Spleen (tissue), 11 donors: ENCODE measurements at regions not wholly inside any gene's neighbourhood (a gene's known extent, or its start where the extent isn't known, plus 50 kb on each side); places are given as distances from the start of the nearest gene placed in this dataset.

ENCODE experiments used
- DNase-seq: peaks from one replicate; pipeline ENCODE4 v3.0.0-alpha.2; 2020
- H3K27ac ChIP-seq, 8 donors: fragments of 200-600 bp; sonication (generic) in 7 of 8; 1 replicate in 4 of 8; 2 replicates in 4 of 8; pipeline versions ENCODE4 v1.5.0 to v1.8.0; 2016 to 2021; ENCODE audit warnings: inconsistent platforms in 4 of 8, mild to moderate bottlenecking in 4 of 8, moderate library complexity in 1 of 8
- H3K27me3 ChIP-seq, 7 donors: fragments of 200-600 bp; sonication (generic) in 6 of 7; replicated peaks in 1 of 7; 1 replicate in 4 of 7; 2 replicates in 3 of 7; pipeline versions ENCODE4 v1.5.0 to v1.8.0; 2016 to 2021; ENCODE audit warnings: inconsistent platforms in 3 of 7, mild to moderate bottlenecking in 1 of 7
- H3K36me3 ChIP-seq, 6 donors: fragments of 200-600 bp; sonication (generic) in 5 of 6; 1 replicate in 4 of 6; 2 replicates in 2 of 6; pipeline versions ENCODE4 v1.5.0 to v1.8.0; 2016 to 2021; ENCODE audit warnings: inconsistent platforms in 2 of 6
- H3K4me1 ChIP-seq, 6 donors: fragments of 200-600 bp; sonication (generic) in 5 of 6; 1 replicate in 3 of 6; 2 replicates in 3 of 6; pipeline versions ENCODE4 v1.5.0 to v1.8.0; 2016 to 2021; ENCODE audit warnings: inconsistent platforms in 3 of 6
- H3K4me3 ChIP-seq, 8 donors: fragments of 200-600 bp; sonication (generic) in 7 of 8; 1 replicate in 4 of 8; 2 replicates in 4 of 8; pipeline versions ENCODE4 v1.5.0 to v1.8.0; 2016 to 2021; ENCODE audit warnings: inconsistent platforms in 4 of 8, mild to moderate bottlenecking in 4 of 8, moderate library complexity in 2 of 8
- H3K9me3 ChIP-seq, 8 donors: fragments of 200-600 bp; sonication (generic) in 7 of 8; 1 replicate in 4 of 8; 2 replicates in 4 of 8; pipeline versions ENCODE4 v1.5.0 to v1.8.0; 2016 to 2021; ENCODE audit warnings: inconsistent platforms in 4 of 8
- POLR2A ChIP-seq, 3 donors: fragments of 450-650 bp; IDR thresholded peaks; one replicate each; pipeline ENCODE4 v1.5.1; 2017; ENCODE audit warnings: antibody characterized with exemption in 3 of 3, mild to moderate bottlenecking in 1 of 3
- POLR2AphosphoS5 ChIP-seq, 3 donors: sonication (generic); formaldehyde crosslinking; IDR thresholded peaks; one replicate each; pipeline ENCODE4 v1.5.1; 2017; ENCODE audit warnings: antibody characterized with exemption in 3 of 3
- WGBS, 5 donors: extraction: QIAGEN DNeasy Blood & Tissue Kit in 3 of 5; methylation state at CpG; one replicate each; pipeline versions ENCODE4 v1.1.5 to v1.1.7; 2013 to 2018; 5-methylcytosine and 5-hydroxymethylcytosine counted together
- intact Hi-C: fragments of 100-400 bp; cut with DNase I; formaldehyde crosslinking; loops from one replicate; pipeline ENCODE4 v1.15.0; 2023; ENCODE audit warnings: low total_unique reads
- TF ChIP-seq, protein P1 (sequence below), 11 experiments: fragments of 200-600 bp in 7 of 11; fragments of 450-650 bp in 4 of 11; sonication (generic) in 4 of 11; IDR thresholded peaks in 8 of 11; conservative IDR thresholded peaks in 3 of 11; 1 replicate in 7 of 11; 2 replicates in 4 of 11; pipeline versions ENCODE4 v1.4.0 to v1.8.0; 2016 to 2021; ENCODE audit warnings: antibody characterized with exemption in 11 of 11, inconsistent platforms in 4 of 11, mild to moderate bottlenecking in 1 of 11
- donor health status: healthy with polysubstance abuse.
- donor health status: DM: no; HTN: no; CAD: no; lungs with moderate emphysema.
- donor health status: DM: no; HTN: no; CAD: no.
- donor health status: Bipolar disorder and iron deficiency.
- donor health status: healthy.
- donor health status: DM: no; HTN: no; CAD: no.
- donor health status: DM: yes; HTN: yes; CAD: no.

DNA sequence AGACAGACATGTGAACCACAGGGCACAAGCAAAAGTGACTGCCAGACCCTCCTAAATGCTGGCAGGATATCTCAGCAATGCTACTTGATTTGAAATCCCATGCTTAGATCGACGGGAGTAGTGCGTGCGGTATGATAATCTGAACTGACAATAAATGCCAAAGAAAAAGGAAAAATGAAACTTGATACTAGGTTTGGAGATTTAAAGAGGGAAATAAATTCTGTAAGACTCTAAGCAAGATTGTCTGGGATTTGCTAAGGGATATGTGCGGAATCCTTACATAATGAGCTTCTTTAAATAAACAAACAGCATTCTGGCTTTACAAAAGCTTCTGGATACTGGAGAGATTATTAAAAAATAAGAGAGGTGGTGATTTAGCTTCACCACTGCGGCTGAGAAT lies 203.6 kb downstream of the CAAP1 start:
- no peaks in the 10 kb centered on the region for H3K9me3 ChIP-seq
- no peak for DNase-seq
- TF ChIP-seq POLR2AphosphoS5 (IDR thresholded peaks at IDR 0.05) = no peak
- TF ChIP-seq, protein P1, sequence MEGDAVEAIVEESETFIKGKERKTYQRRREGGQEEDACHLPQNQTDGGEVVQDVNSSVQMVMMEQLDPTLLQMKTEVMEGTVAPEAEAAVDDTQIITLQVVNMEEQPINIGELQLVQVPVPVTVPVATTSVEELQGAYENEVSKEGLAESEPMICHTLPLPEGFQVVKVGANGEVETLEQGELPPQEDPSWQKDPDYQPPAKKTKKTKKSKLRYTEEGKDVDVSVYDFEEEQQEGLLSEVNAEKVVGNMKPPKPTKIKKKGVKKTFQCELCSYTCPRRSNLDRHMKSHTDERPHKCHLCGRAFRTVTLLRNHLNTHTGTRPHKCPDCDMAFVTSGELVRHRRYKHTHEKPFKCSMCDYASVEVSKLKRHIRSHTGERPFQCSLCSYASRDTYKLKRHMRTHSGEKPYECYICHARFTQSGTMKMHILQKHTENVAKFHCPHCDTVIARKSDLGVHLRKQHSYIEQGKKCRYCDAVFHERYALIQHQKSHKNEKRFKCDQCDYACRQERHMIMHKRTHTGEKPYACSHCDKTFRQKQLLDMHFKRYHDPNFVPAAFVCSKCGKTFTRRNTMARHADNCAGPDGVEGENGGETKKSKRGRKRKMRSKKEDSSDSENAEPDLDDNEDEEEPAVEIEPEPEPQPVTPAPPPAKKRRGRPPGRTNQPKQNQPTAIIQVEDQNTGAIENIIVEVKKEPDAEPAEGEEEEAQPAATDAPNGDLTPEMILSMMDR (IDR thresholded peaks at IDR 0.05 in 8 of 11, conservative IDR thresholded peaks at IDR 0.05 in 3 of 11) = no peak
- no peak for TF ChIP-seq POLR2A (IDR thresholded peaks at IDR 0.05)
- H3K4me3 ChIP-seq = no peak overlapping the region
- intact Hi-C loops = no loop called here
- WGBS, 5 donors = 88 to 96% (median 93%) methylated on average over 6 of the region's 6 CpGs
- no peak overlapping the region for H3K27ac ChIP-seq
- H3K27me3 ChIP-seq = no peaks in the 10 kb centered on the region
- H3K4me1 ChIP-seq = no peaks in the 10 kb centered on the region
- H3K36me3 ChIP-seq = no peaks in the 10 kb centered on the region

DNA sequence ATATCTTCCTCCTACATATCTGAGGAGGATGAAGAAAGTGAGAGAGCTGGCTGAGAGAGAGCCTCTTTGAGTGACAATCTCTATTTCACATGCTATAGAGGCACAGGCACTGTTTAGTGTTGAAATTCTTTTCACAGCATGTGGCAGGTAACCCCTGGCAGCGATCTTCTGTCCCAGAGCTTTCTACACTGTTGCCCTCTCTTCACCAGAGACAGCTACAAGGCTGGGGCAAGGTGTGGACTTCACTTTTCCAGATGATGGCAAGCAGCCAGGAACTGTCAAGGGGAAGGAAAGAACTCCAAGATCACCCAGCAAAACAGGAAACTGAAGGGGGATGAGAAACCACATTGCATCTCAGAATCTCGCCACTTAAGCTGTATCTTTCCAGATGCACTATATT lies 205.2 kb downstream of the CAAP1 start:
- Histone ChIP-seq H3K27ac (no peak overlapping the region), H3K4me1 (no peaks in the 10 kb centered on the region), H3K36me3 (no peaks in the 10 kb centered on the region), H3K27me3 (no peaks in the 10 kb centered on the region), H3K4me3 (no peak overlapping the region), H3K9me3 (no peaks in the 10 kb centered on the region)
- DNase-seq = no peak
- intact Hi-C loops = no loop called here
- 0 to 17% (median 11%) methylated on average over 2 of the region's 2 CpGs for WGBS, 5 donors
- no peak for TF ChIP-seq POLR2A (IDR thresholded peaks at IDR 0.05)
- TF ChIP-seq POLR2AphosphoS5 (IDR thresholded peaks at IDR 0.05) = no peak
- TF ChIP-seq, protein P1 (IDR thresholded peaks at IDR 0.05 in 8 of 11, conservative IDR thresholded peaks at IDR 0.05 in 3 of 11) = no peak

DNA sequence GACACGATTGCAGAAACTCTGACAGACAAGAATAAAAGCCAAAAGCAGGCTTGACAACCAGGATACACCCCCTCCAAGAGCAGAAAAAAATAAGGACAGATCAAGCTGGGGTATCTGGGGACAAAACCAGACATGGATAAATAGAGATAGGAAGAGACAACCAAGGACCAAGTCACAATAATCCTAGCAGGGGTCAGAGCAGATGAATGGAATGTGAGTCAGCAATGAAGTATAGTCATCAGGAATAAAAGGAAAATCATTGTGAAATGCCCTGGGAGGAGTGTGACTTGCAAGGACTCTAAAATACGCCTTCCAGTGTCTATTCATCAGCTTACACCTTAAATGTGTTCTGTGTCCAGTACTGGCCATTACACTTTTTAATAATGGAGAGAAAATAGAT lies 206.8 kb downstream of the CAAP1 start:
- Histone ChIP-seq H3K9me3 (no peaks in the 10 kb centered on the region), H3K4me3 (no peak overlapping the region), H3K36me3 (no peaks in the 10 kb centered on the region), H3K4me1 (no peaks in the 10 kb centered on the region), H3K27ac (no peak overlapping the region), H3K27me3 (no peaks in the 10 kb centered on the region)
- WGBS, 5 donors = 66 to 78% (median 76%) methylated on average over 2 of the region's 2 CpGs
- TF ChIP-seq POLR2A (IDR thresholded peaks at IDR 0.05) (no peak), POLR2AphosphoS5 (IDR thresholded peaks at IDR 0.05) (no peak)
- TF ChIP-seq, protein P1 (IDR thresholded peaks at IDR 0.05 in 8 of 11, conservative IDR thresholded peaks at IDR 0.05 in 3 of 11) = no peak
- DNase-seq = no peak
- intact Hi-C loops = no loop called here

DNA sequence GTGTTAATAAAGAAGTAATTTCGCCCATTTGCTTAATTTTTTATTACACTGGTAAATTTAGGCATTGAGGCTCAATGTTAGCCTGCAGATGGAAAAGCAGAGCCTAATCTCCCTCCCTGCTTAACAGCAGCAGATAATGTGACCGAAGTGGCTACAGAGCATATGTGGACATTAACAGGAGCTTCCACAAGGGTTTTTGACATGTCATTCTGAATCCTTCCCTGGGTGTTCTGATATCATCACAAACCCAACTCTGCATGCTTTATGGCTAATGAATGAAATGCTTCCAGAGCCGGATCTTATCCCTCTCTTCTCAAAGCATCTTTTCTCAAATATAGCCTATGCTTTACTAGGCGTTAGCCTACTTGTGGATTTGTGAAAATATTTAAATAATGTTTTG lies 208.6 kb downstream of the CAAP1 start:
- Histone ChIP-seq H3K9me3 (no peaks in the 10 kb centered on the region), H3K4me1 (no peaks in the 10 kb centered on the region), H3K27ac (no peak overlapping the region), H3K36me3 (no peaks in the 10 kb centered on the region), H3K4me3 (no peak overlapping the region), H3K27me3 (no peaks in the 10 kb centered on the region)
- DNase-seq = no peak
- 82 to 92% (median 84%) methylated on average over 4 of the region's 4 CpGs for WGBS, 5 donors
- intact Hi-C loops = no loop called here
- no peak for TF ChIP-seq POLR2A (IDR thresholded peaks at IDR 0.05)
- TF ChIP-seq POLR2AphosphoS5 (IDR thresholded peaks at IDR 0.05) = no peak
- TF ChIP-seq, protein P1 (IDR thresholded peaks at IDR 0.05 in 8 of 11, conservative IDR thresholded peaks at IDR 0.05 in 3 of 11) = no peak
